ENCODE measurements at regions not wholly inside any gene's neighbourhood (a gene's known extent, or its start where the extent isn't known, plus 50 kb on each side); places are given as distances from the start of the nearest gene placed in this dataset.

DNA sequence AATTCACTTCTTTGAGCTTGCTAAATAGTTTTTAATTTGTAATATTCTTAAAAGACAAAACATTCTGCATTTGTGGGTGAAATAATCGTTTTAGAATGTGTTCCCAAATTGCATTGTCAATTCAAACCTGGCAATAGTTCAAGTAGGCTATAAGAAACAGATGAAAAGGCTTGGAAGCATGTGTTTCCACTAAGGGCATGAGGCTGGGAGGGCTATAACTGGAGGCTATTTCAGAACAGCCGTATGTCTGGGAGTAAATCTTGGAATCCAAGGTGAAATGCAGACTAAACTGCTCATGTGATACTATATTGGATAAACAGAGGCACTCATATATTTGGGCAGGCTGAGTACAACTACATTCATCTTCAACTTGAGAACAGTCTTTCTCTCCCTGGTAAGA lies 117.4 kb upstream of the GRPR start:
- no peak for ATAC-seq (ENCODE audit: poor library complexity)

DNA sequence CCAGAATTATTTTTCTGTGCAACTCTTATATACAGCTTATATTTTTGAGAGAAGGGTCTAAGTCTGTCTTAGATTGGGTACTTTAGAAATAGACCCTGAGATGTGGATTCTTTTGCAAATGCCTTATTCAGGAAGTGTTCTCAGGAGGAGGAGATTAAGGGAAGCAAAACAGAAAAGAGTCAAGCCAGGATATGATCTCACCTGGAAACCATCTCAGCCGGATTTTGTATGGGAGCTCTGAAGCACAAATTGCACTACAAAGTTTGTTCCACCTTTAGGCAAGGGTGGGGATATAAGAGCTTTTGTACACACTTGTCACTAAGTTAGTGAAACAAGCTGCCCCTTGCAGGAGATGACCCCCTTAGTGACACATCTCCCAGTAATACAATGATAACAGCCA lies 121.2 kb upstream of the GRPR start:
- Mint-ChIP-seq H3K27ac (no peak overlapping the region), H3K4me3 (no peak overlapping the region), H3K36me3 (ENCODE audit: low read depth) (no peaks in the 10 kb centered on the region), H3K4me1 (ENCODE audit: low read depth) (no peaks in the 10 kb centered on the region), H3K27me3 (no peaks in the 10 kb centered on the region), H3K9me3 (no peaks in the 10 kb centered on the region)
- intact Hi-C loops (cut with DNase I, micrococcal nuclease) = no loop called here
- ChIA-PET POLR2A (no interaction called here), CTCF (no interaction called here)
- H3K4me1 ChIP-seq (ENCODE audit: insufficient read depth, low read length) = no peaks in the 10 kb centered on the region
- TF ChIP-seq CTCF (IDR thresholded peaks at IDR 0.05) = no peak
- H3K27ac ChIP-seq (ENCODE audit: low read depth in 1 of 2, low read length in 2 of 2) = no peak overlapping the region
- H3K27me3 ChIP-seq (ENCODE audit: control insufficient read depth in 1 of 2, insufficient read depth in 2 of 2, low read length in 2 of 2) = no peaks in the 10 kb centered on the region
- H3K9me3 ChIP-seq (ENCODE audit: control insufficient read depth in 1 of 2, insufficient read depth in 1 of 2, low read length in 2 of 2) = no peaks in the 10 kb centered on the region
- ATAC-seq (ENCODE audit: poor library complexity) (no peak), DNase-seq (no peak)
- H3K36me3 ChIP-seq (ENCODE audit: insufficient read depth, low read length) = no peaks in the 10 kb centered on the region
- no peak overlapping the region for H3K4me3 ChIP-seq (ENCODE audit: low read length)

More for the DNA sequence above, 117.4 kb upstream of the GRPR start:
- H3K9me3 Mint-ChIP-seq = no peaks in the 10 kb centered on the region
- intact Hi-C loops (cut with DNase I, micrococcal nuclease) = no loop called here
- Histone ChIP-seq H3K4me3 (ENCODE audit: low read length) (no peak overlapping the region), H3K36me3 (ENCODE audit: insufficient read depth, low read length) (no peaks in the 10 kb centered on the region), H3K27ac (ENCODE audit: low read depth in 1 of 2, low read length in 2 of 2) (no peak overlapping the region), H3K4me1 (ENCODE audit: insufficient read depth, low read length) (no peaks in the 10 kb centered on the region), H3K27me3 (ENCODE audit: control insufficient read depth in 1 of 2, insufficient read depth in 2 of 2, low read length in 2 of 2) (no peaks in the 10 kb centered on the region), H3K9me3 (ENCODE audit: control insufficient read depth in 1 of 2, insufficient read depth in 1 of 2, low read length in 2 of 2) (no peaks in the 10 kb centered on the region)
- peaks cover 4% of the 10 kb centered on the region for H3K27me3 Mint-ChIP-seq
- ChIA-PET POLR2A (no interaction called here), CTCF (no interaction called here)
- no peak overlapping the region for H3K27ac Mint-ChIP-seq
- H3K36me3 Mint-ChIP-seq (ENCODE audit: low read depth) = no peaks in the 10 kb centered on the region
- H3K4me1 Mint-ChIP-seq (ENCODE audit: low read depth) = no peaks in the 10 kb centered on the region
- DNase-seq = no peak
- no peak for TF ChIP-seq CTCF (IDR thresholded peaks at IDR 0.05)
- no peak overlapping the region for H3K4me3 Mint-ChIP-seq

DNA sequence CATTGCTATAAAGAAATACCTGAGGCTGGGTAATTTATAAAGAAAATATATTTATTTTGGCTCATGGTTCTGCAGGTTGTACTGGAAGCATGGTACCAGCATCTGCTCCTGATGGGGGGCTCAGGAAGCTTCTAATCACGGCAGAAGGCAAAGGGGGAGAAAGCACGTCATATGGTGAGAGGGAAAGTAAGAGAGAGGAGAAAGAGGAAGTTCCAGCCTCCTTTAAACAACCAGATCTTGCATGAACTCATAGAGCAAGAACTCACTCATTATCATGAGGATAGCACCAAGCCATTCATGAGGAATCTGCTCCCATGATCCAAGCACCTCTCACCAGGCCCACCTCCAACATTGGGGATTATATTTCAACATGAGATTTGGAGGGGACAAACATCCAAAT lies 125.0 kb upstream of the GRPR start:
- Histone ChIP-seq H3K27me3 (ENCODE audit: control insufficient read depth in 1 of 2, insufficient read depth in 2 of 2, low read length in 2 of 2) (no peaks in the 10 kb centered on the region), H3K36me3 (ENCODE audit: insufficient read depth, low read length) (no peaks in the 10 kb centered on the region), H3K27ac (ENCODE audit: low read depth in 1 of 2, low read length in 2 of 2) (no peak overlapping the region), H3K4me1 (ENCODE audit: insufficient read depth, low read length) (no peaks in the 10 kb centered on the region), H3K9me3 (ENCODE audit: control insufficient read depth in 1 of 2, insufficient read depth in 1 of 2, low read length in 2 of 2) (peaks cover 0 to 4% of the 10 kb centered on the region in 2 experiments), H3K4me3 (ENCODE audit: low read length) (no peak overlapping the region)
- TF ChIP-seq CTCF (IDR thresholded peaks at IDR 0.05) = no peak
- POLR2A ChIA-PET = no interaction called here
- H3K27me3 Mint-ChIP-seq = peaks cover 13% of the 10 kb centered on the region
- intact Hi-C loops (cut with DNase I, micrococcal nuclease) = no loop called here
- H3K4me3 Mint-ChIP-seq = no peak overlapping the region
- no peaks in the 10 kb centered on the region for H3K4me1 Mint-ChIP-seq (ENCODE audit: low read depth)
- CTCF ChIA-PET = interaction anchor here (1.6 kb wide), 1 partner anchor 16 kb away, joined by 3 read pairs; no protein-coding TSS in a partner anchor
- peaks cover 2% of the 10 kb centered on the region for H3K9me3 Mint-ChIP-seq
- ATAC-seq (ENCODE audit: poor library complexity) (no peak), DNase-seq (no peak)
- H3K36me3 Mint-ChIP-seq (ENCODE audit: low read depth) = no peaks in the 10 kb centered on the region
- H3K27ac Mint-ChIP-seq = no peak overlapping the region
